Glutamatergic neuron (in vitro differentiated cells): ENCODE measurements at regions not wholly inside any gene's neighbourhood (a gene's known extent, or its start where the extent isn't known, plus 50 kb on each side); places are given as distances from the start of the nearest gene placed in this dataset.

Source experiments
- DNase-seq: peaks from one replicate; pipeline ENCODE4 v3.0.0; 2022
- H3K27ac Mint-ChIP-seq: one replicate; pipeline ENCODE4 v1.8.0; 2020; ENCODE audit warnings: mild to moderate bottlenecking, mixed read lengths, inconsistent platforms; ENCODE audit not compliant: unreplicated experiment
- H3K27me3 Mint-ChIP-seq: one replicate; pipeline ENCODE4 v1.8.0; 2020; ENCODE audit warnings: mild to moderate bottlenecking, moderate library complexity, mixed read lengths, inconsistent platforms; ENCODE audit not compliant: unreplicated experiment
- H3K36me3 Mint-ChIP-seq: one replicate; pipeline ENCODE4 v1.8.0; 2020; ENCODE audit warnings: mild to moderate bottlenecking, mixed read lengths, inconsistent platforms; ENCODE audit not compliant: unreplicated experiment
- H3K4me1 Mint-ChIP-seq: one replicate; pipeline ENCODE4 v1.8.0; 2020; ENCODE audit warnings: mild to moderate bottlenecking, low read depth, mixed read lengths, inconsistent platforms; ENCODE audit not compliant: unreplicated experiment
- H3K4me3 Mint-ChIP-seq: one replicate; pipeline ENCODE4 v1.8.0; 2020; ENCODE audit warnings: mild to moderate bottlenecking, mixed read lengths, inconsistent platforms; ENCODE audit not compliant: unreplicated experiment
- H3K9me3 Mint-ChIP-seq: one replicate; pipeline ENCODE4 v1.8.0; 2020; ENCODE audit warnings: mild to moderate bottlenecking, moderate library complexity, mixed read lengths, inconsistent platforms; ENCODE audit not compliant: unreplicated experiment
- CTCF ChIP-seq: fragments of 200-600 bp; sonication (generic); IDR thresholded peaks from one replicate; pipeline ENCODE4 v1.5.0; 2021; ENCODE audit not compliant: partially characterized antibody, unreplicated experiment

- H3K9me3 Mint-ChIP-seq = peaks cover 13% of the 10 kb centered on the region
- no peak for TF ChIP-seq CTCF
- H3K27me3 Mint-ChIP-seq = peaks cover 9% of the 10 kb centered on the region
- peak overlapping the region; percentile 88 for H3K4me3 Mint-ChIP-seq
- peak; percentile 74 for DNase-seq
- H3K27ac Mint-ChIP-seq = peak overlapping the region; percentile 99
- H3K36me3 Mint-ChIP-seq = no peaks in the 10 kb centered on the region
- peaks cover 30% of the 10 kb centered on the region for H3K4me1 Mint-ChIP-seq
These were observed 843.6 kb upstream of the POT1 start for GRCh38 chr7:125773113-125773785.

- Mint-ChIP-seq H3K36me3 (peaks cover 7% of the 10 kb centered on the region), H3K9me3 (peaks cover 2% of the 10 kb centered on the region), H3K4me1 (no peaks in the 10 kb centered on the region), H3K27ac (no peak overlapping the region), H3K4me3 (no peak overlapping the region), H3K27me3 (no peaks in the 10 kb centered on the region)
- TF ChIP-seq CTCF = no peak
- no peak for DNase-seq
These were observed 818.3 kb upstream of the POT1 start for GRCh38 chr7:125747966-125748365.

- DNase-seq = no peak
- Mint-ChIP-seq H3K27ac (no peak overlapping the region), H3K36me3 (peaks cover 7% of the 10 kb centered on the region), H3K9me3 (no peaks in the 10 kb centered on the region), H3K4me3 (no peak overlapping the region), H3K27me3 (peaks cover under 1% of the 10 kb centered on the region), H3K4me1 (peaks cover 6% of the 10 kb centered on the region)
- TF ChIP-seq CTCF = no peak
These were observed 816.9 kb upstream of the POT1 start for GRCh38 chr7:125746510-125746909.

- DNase-seq = no peak
- no peak overlapping the region for H3K27ac Mint-ChIP-seq
- no peaks in the 10 kb centered on the region for H3K9me3 Mint-ChIP-seq
- no peaks in the 10 kb centered on the region for H3K27me3 Mint-ChIP-seq
- no peaks in the 10 kb centered on the region for H3K36me3 Mint-ChIP-seq
- H3K4me1 Mint-ChIP-seq = peaks cover 3% of the 10 kb centered on the region
- no peak for TF ChIP-seq CTCF
- H3K4me3 Mint-ChIP-seq = no peak overlapping the region
These were observed 797.6 kb upstream of the POT1 start for GRCh38 chr7:125727215-125727614.

DNA sequence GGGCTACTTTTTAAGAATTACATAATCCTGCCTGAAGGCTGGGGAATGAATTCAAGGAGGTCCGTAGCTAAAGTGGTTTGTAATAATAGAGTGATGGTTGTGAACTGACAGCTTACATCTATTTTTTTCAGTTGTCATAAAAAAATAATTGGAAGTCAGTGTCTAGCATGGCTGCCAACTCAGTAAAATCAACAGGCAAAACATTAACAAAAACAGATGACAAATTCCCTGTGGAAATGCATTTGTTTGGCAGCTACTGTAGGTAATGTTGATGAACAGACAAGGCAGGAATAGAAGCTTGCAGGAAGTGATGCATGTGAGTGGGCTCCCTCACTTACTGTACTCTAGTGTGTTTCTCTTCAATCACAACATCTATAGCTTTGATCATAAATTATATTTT lies 766.0 kb upstream of the POT1 start:
- no peaks in the 10 kb centered on the region for H3K27me3 Mint-ChIP-seq
- TF ChIP-seq CTCF = no peak
- peaks cover 1% of the 10 kb centered on the region for H3K4me1 Mint-ChIP-seq
- DNase-seq = no peak
- H3K36me3 Mint-ChIP-seq = no peaks in the 10 kb centered on the region
- no peak overlapping the region for H3K27ac Mint-ChIP-seq
- no peaks in the 10 kb centered on the region for H3K9me3 Mint-ChIP-seq
- no peak overlapping the region for H3K4me3 Mint-ChIP-seq
